NCI-H1048 (cell line): ENCODE measurements at regions not wholly inside any gene's neighbourhood (a gene's known extent, or its start where the extent isn't known, plus 50 kb on each side); places are given as distances from the start of the nearest gene placed in this dataset.

Experiments used
- DNase-seq: peaks from one replicate; lab custom pipeline; 2025; lab: John Stamatoyannopoulos, UW

DNA sequence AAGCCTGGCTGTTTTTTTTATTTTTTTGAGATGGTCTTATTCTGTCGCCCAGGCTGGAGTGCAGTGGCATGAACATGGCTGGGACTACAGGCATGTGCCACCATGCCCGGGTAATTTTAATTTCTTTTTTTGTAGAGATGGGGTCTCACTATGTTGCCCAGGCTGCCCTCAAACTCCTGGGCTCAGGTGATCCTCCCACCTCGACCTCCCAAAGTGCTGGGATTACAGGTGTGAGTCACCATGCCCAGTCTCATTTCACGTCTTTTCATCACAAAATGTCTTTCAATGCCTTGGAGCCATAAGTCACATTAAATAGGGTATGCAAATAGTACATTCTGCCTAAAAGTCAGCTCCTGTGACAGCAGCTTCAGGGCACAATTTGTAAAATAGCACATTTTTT is 52.8 kb downstream of the SOX2 start:
- no peak for DNase-seq

DNA sequence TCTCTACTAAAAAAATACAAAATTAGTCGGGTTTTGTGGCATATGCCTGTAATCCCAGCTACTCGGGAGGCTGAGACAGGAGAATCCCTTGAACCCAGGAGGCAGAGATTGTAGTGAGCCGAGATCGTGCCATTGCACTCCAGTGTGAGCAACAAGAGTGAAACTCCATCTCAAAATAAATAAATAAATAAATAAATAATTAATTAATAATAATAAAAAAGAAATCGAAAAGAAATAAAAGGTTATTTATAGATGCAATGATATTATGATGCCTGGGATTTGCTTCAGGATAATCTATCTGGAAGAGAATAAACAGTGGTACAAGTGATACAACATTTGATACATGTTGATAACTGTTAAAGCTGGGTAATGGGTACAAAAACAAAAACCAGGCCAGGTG is 58.6 kb downstream of the SOX2 start:
- no peak for DNase-seq

DNA sequence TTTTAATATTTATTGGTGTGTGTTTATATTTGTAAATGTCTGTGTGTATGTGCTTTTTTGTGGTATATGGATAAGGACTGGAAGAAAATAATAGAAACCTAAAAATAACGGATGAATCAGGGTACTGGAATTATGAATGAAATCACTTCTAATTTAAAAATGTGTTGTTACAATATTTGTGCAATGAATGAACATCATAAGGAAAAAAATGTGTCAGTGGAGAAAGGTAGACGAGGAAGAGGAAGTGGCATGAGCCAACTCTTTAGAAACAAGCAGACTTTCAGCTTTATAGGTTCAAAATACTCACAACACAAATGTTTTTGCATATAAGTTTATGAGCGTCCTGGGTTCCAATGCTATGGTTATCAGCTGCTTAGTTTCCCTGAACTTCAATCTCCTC is 59.4 kb downstream of the SOX2 start:
- no peak for DNase-seq

GRCh38 chr3:181772166-181772565 is 60.4 kb downstream of the SOX2 start:
- DNase-seq = no peak

DNA sequence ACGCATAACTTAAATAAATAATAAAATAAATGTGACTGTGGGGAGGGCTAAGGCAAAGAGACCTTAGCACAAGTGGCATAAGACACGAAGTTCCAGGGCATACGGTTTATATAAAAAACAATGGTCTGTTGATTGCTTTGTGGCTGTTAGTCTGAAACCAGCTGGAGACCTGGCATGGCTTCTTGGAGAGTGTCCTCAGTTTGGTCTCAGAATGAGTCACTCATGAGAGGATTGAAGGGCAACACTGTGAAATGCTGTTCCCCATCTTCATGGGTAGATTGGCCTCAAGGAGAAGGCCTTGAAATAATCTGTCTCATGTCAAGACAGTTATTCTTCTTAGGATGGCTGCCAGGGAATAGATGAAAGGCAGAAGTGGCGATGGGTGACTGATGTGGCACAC is 62.2 kb downstream of the SOX2 start:
- DNase-seq = no peak

DNA sequence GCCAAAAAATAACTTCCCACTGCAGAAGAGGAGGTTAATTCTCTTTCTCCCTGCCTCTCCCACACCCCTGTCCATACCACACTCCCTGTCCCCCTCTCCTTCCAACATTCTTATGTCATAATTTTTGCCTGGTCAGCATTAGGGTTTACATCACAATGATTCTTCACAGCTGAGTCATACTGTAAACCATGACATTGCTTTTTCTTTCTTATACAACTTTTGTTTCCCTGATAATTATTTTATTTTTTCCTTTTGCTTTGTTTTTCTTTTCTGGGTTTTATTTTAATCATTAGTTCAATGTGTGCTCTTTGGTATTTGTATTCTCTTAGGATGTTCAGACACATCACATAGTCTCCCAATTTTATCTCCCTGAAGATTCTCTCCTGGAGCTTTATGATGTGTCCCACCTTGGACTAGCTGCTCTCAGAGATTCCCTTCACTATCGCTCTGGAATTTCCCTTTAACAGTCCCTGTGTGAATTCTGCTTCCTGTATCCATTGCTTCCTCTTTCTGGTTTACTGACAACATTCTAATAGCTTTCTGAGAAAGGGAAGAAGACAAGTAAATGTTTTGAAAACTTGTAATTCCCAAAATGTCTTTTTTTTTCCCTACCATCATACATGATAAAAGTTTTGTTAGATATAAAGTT is 70.7 kb downstream of the SOX2 start:
- no peak for DNase-seq

DNA sequence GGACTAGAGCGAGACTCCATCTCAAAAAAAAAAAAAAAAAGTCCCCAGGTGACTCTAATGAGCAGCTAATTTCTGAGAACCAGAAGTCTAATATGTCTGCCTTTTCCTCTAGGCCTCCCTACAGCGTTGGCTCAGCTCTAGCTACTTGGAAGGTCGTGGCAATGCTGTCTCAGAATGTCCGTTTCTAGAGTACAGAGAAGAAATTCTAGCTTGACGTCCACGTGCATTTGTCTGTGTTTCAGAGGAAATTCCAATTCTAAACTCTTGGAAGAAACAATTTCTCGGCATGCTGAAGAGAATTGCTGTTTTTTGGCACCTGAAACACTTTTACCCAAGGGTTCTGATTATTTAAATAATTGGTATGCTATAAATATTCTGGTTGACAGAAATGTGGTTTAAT is 78.8 kb downstream of the SOX2 start:
- no peak for DNase-seq

- DNase-seq = no peak
Measured at GRCh38 chr3:181791056-181791955, 79.6 kb downstream of the SOX2 start.

DNA sequence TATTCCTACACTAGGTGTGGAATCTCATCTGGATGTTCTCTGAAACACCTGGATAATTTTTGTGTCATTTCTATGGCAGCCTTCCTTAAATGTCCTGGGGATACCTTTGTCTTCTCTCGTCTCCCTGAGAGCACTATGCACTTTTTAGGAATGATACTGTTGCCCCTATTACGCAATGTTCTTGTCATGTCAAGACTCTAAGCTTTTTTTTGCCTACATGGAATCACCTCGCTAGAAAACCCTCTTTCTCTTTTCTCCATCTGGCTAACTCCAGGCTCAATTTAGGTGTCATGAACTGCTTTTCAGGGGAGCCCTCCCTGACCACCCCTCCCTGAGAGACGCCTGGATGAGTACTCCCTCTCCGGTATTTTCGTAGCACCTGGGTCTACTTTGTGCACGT is 81.3 kb downstream of the SOX2 start:
- DNase-seq = no peak

GRCh38 chr3:181794011-181794790 is 82.5 kb downstream of the SOX2 start:
- DNase-seq = no peak

DNA sequence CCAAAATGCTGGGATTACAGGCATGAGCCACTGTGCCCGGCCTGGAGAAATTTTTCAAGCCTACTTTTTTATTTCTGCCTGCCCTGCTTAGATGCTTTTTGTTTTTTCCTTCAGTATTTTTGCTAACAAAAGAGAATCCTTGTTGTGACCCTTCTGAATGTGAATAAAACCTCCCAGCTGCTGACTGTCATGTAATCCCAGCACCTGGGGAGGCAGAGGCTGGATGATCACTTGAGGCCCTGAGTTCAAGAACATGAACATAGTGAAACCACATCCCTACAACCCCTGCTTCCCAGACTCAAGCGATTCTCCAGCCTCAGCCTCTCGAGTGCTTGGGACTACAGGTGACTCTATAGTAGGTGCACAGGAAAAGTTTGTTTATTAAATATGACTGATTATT is 84.9 kb downstream of the SOX2 start:
- DNase-seq = no peak

GRCh38 chr3:181797431-181797830 is 85.7 kb downstream of the SOX2 start:
- DNase-seq = no peak

- no peak for DNase-seq
Measured at GRCh38 chr3:181805703-181806102, 94.0 kb downstream of the SOX2 start.

- no peak for DNase-seq
Measured at GRCh38 chr3:181808053-181808452, 96.3 kb downstream of the SOX2 start.

DNA sequence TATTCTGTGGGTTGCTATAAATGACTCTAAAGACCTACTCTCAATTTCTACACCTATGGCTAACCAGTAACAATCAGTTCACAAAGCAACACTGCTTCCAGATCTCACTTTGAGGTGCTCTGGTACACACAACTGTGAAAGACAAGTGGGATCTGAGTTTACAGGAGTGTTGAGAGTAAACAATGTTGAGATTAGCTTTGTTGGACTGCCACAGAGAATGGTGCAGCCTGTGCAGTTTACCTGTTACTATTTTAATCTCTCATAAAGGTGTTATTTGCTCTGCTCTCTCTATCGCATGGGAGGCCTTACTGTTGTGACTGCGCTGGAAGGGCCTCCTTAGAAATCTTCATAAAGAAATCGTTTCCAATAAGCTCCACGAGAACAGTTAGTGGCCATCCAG is 112.0 kb downstream of the SOX2 start:
- no peak for DNase-seq

GRCh38 chr3:181824961-181825360 is 113.2 kb downstream of the SOX2 start:
- no peak for DNase-seq

DNA sequence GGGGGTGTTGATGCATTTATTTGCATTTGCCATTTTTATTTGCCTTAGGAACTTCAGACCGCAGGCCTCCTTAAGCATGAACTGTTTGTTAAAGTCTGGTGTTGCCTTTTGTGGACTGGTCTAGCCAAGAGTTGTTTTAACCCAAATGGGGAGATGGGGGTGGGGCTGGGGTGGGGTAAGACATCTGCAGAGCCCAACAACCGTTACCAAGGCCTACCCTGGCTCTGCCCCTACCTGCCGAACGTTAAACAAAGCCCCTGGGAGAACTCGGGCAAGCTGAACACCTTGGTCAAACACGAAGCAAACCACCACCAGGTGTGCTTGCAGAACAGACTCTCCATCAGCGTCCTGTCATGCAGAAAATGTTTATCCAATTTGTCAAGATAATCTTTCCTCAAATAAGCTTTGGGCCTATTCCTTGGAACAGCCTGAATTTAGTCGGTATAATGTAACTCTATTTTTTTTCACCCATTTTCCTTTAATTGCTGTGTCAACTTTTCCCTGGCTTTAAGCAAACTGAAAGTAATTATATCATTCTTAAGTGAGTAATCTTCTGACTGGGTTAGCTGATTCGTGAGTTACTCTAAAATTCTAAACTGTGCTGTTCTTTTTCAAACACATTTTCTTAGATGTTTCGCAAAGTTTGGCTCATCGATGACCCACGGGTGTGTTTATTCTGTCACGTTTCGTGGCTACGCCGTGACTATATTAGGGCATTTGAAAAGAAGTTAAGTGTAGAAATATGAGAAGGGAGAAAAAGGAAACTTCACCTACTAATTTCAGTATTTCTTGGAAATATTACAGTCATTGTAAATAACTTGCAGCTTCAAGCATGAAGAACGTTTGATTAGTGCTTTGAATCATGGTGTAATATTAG is 127.6 kb downstream of the SOX2 start:
- DNase-seq = no peak

- DNase-seq = no peak
Measured at GRCh38 chr3:181839916-181840297, 128.2 kb downstream of the SOX2 start.

DNA sequence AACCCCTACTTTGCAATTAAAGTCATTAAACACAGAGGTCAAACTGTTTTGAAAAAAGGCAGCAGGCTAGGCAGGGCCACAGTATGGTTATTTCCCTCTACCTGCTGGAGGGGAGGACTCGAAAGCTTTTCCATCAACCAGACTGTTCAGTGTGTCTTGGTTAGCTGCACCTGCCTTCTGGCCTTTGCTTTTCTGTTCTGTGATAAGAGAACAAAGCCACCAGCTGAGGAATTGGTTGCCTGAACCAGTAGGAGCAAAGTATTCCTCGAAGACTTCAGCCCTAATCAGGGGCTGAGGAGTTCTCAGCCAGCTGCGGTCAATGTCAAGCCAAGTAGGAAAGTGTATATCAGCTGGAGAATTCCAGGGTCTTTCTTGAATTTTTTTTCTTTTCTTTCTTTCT is 132.5 kb downstream of the SOX2 start:
- no peak for DNase-seq

DNA sequence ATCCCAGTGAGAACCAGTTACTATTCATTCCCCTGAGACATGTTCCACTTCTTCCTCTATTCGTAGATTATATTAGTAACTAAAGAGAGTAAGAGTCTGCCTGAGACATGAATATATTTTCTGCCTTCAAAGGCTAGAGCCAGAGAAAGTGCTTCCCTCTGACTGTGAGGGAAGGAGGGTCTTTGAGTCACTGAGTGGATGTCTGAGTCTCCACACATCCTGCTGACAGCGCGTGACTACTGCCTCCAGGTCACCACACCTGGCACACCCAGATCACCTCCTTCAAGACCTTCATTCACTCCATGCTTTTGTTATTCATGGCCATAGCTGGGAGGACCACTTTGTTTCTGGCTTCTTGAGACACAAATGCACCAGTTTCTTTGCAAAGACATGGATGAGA is 135.6 kb downstream of the SOX2 start:
- no peak for DNase-seq

DNA sequence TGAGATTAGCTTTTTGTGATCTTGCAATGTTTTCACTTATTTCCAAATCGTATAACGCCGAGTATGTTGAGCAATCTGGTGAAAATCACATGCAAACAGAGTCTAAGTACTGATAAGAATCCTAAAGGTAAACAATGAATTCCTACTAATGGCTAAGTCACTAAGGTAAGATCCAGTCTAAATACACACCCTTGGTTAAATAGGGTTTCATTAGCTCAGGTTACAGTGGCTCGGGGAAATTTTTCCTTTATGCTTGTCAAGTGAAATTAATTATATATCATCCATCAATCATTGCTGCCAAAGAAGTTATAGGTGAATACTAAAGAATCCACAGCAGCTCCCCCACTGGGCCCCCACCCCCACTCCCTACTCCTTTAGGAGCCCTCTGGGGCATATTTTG is 139.3 kb downstream of the SOX2 start:
- no peak for DNase-seq

DNA sequence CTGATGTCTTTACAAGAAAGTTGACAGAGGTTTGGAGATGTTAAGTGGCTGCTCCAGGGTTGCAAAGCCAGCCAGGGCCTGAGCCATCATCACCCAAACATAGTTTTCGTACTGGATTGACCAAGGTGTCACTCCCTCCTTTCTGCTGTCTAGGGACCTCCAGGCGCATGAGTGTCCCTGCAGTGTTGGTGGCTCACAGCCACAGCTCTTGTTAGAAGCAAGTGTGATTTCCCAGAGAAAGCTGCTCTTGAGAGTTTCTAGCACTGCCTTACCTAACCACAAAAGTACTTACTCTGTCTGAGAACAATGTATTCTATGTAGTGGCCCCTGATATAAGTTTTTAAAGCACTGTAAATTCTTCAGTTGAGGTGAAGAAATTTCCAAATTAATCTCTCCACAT is 144.1 kb downstream of the SOX2 start:
- no peak for DNase-seq
